Kidney (tissue), 13 donors: ENCODE measurements at regions not wholly inside any gene's neighbourhood (a gene's known extent, or its start where the extent isn't known, plus 50 kb on each side); places are given as distances from the start of the nearest gene placed in this dataset.
A peak's percentile ranks its signal among the peaks of the same experiment; 100 is the strongest.

Experiments
- DNase-seq, 5 donors: peaks; one replicate each; pipeline ENCODE4 v3.0.0-alpha.2; 2013 to 2020
- FAIRE-seq: peaks from 2 replicates; lab custom pipeline; 2012; peaks lifted over from hg19 to GRCh38; lab: Jason Lieb, UNC
- H3K27ac ChIP-seq, 2 donors: one replicate each; pipeline ENCODE4 v1.7.0; 2013; ENCODE audit warnings: low read depth in 2 of 2, low read length in 2 of 2, inconsistent platforms in 1 of 2
- H3K27me3 ChIP-seq: one replicate; pipeline ENCODE4 v1.7.1; 2013; ENCODE audit warnings: low read length, inconsistent platforms; ENCODE audit not compliant: control insufficient read depth, insufficient read depth
- H3K36me3 ChIP-seq, 3 donors: one replicate each; pipeline versions ENCODE4 v1.7.0 to v1.7.1; 2013; ENCODE audit warnings: low read length in 3 of 3, control low read depth in 1 of 3, inconsistent platforms in 1 of 3; ENCODE audit not compliant: insufficient read depth in 3 of 3, control insufficient read depth in 2 of 3
- H3K4me1 ChIP-seq, 3 donors: one replicate each; pipeline versions ENCODE4 v1.7.0 to v1.7.1; 2013; ENCODE audit warnings: low read length in 3 of 3, inconsistent platforms in 1 of 3, low read depth in 1 of 3; ENCODE audit not compliant: control insufficient read depth in 2 of 3, insufficient read depth in 2 of 3
- H3K4me3 ChIP-seq, 3 donors: one replicate each; pipeline versions ENCODE4 v1.7.0 to v1.8.1; 2013; ENCODE audit warnings: low read length in 3 of 3, control low read depth in 1 of 3, inconsistent platforms in 1 of 3
- H3K9ac ChIP-seq, 3 donors: one replicate each; pipeline versions ENCODE4 v1.7.0 to v1.7.1; 2013; ENCODE audit warnings: low read length in 3 of 3, control low read depth in 1 of 3, inconsistent platforms in 1 of 3
- H3K9me3 ChIP-seq, 3 donors: one replicate each; pipeline versions ENCODE4 v1.7.0 to v1.7.1; 2013; ENCODE audit warnings: low read length in 3 of 3, control low read depth in 1 of 3, inconsistent platforms in 1 of 3; ENCODE audit not compliant: control insufficient read depth in 2 of 3, insufficient read depth in 1 of 3
- CTCF ChIP-seq: IDR thresholded peaks from 3 replicates; pipeline ENCODE4 v1.5.1; 2012; ENCODE audit warnings: mild to moderate bottlenecking, moderate library complexity, borderline replicate concordance; ENCODE audit not compliant: insufficient read depth; ENCODE audit errors: extremely low read depth
- intact Hi-C: fragments of 100-400 bp; cut with DNase I; formaldehyde crosslinking; loops from one replicate; pipeline ENCODE4 v1.11.1; 2022
- donor health status: control.
- donor health status: control.
- donor health status: control.
- donor health status: control.
- donor health status: control.
- donor health status: DM: yes; HTN: yes; CAD: no.
- donor health status: Normal renal cell carcinoma (clear cell type).

GRCh38 chr10:43825421-43825820 is 176.7 kb upstream of the ZNF32 start:
- DNase-seq (no peak), FAIRE-seq (no peak)
- no peak for TF ChIP-seq CTCF
- Histone ChIP-seq H3K4me3 (no peak overlapping the region), H3K9ac (no peak overlapping the region), H3K4me1 (no peaks in the 10 kb centered on the region), H3K36me3 (no peaks in the 10 kb centered on the region), H3K27me3 (no peaks in the 10 kb centered on the region), H3K9me3 (no peaks in the 10 kb centered on the region), H3K27ac (peak overlapping the region; percentile 41 to 64)
- intact Hi-C loops, result no loop called here

GRCh38 chr10:43824934-43825333 is 176.3 kb upstream of the ZNF32 start:
- intact Hi-C loops, result no loop called here
- H3K9me3 ChIP-seq, result no peaks in the 10 kb centered on the region
- H3K27me3 ChIP-seq, result no peaks in the 10 kb centered on the region
- no peak overlapping the region for H3K9ac ChIP-seq
- no peak for FAIRE-seq
- TF ChIP-seq CTCF, result no peak
- H3K4me3 ChIP-seq, result no peak overlapping the region
- H3K4me1 ChIP-seq, result no peaks in the 10 kb centered on the region
- peak in 1 of 5 donors; percentile 82 for DNase-seq
- no peaks in the 10 kb centered on the region for H3K36me3 ChIP-seq
- peak overlapping the region in 1 of 2 donors; percentile 64 for H3K27ac ChIP-seq

- no peak overlapping the region for H3K4me3 ChIP-seq
Observed at GRCh38 chr10:43822631-43823580, 174.2 kb upstream of the ZNF32 start.

More at GRCh38 chr10:43822631-43823580, 174.2 kb upstream of the ZNF32 start:
- TF ChIP-seq CTCF, result no peak
- Histone ChIP-seq H3K9me3 (no peaks in the 10 kb centered on the region), H3K27me3 (no peaks in the 10 kb centered on the region), H3K4me1 (no peaks in the 10 kb centered on the region), H3K27ac (peak overlapping the region in 1 of 2 donors; percentile 23), H3K36me3 (no peaks in the 10 kb centered on the region), H3K9ac (no peak overlapping the region)
- intact Hi-C loops, result no loop called here
- FAIRE-seq (no peak), DNase-seq (no peak)
